Esophagus muscularis mucosa (tissue), 4 donors: ENCODE measurements at regions not wholly inside any gene's neighbourhood (a gene's known extent, or its start where the extent isn't known, plus 50 kb on each side); places are given as distances from the start of the nearest gene placed in this dataset.

Source experiments
- EP300 ChIP-seq: sonication (generic); formaldehyde crosslinking; IDR thresholded peaks from one replicate; pipeline ENCODE4 v1.6.1; 2017; ENCODE audit warnings: antibody characterized with exemption
- POLR2AphosphoS5 ChIP-seq, 2 donors: sonication (generic); formaldehyde crosslinking; IDR thresholded peaks; one replicate each; pipeline ENCODE4 v1.6.1; 2017; ENCODE audit warnings: antibody characterized with exemption in 2 of 2
- TF ChIP-seq, protein P1 (sequence below), 3 experiments: fragments of 200-600 bp in 2 of 3; fragments of 450-650 bp in 1 of 3; sonication (generic) in 2 of 3; IDR thresholded peaks; one replicate each; pipeline ENCODE4 v1.5.1; 2017 to 2019; ENCODE audit warnings: antibody characterized with exemption in 3 of 3, mild to moderate bottlenecking in 2 of 3, moderate library complexity in 1 of 3

- TF ChIP-seq, protein P1, sequence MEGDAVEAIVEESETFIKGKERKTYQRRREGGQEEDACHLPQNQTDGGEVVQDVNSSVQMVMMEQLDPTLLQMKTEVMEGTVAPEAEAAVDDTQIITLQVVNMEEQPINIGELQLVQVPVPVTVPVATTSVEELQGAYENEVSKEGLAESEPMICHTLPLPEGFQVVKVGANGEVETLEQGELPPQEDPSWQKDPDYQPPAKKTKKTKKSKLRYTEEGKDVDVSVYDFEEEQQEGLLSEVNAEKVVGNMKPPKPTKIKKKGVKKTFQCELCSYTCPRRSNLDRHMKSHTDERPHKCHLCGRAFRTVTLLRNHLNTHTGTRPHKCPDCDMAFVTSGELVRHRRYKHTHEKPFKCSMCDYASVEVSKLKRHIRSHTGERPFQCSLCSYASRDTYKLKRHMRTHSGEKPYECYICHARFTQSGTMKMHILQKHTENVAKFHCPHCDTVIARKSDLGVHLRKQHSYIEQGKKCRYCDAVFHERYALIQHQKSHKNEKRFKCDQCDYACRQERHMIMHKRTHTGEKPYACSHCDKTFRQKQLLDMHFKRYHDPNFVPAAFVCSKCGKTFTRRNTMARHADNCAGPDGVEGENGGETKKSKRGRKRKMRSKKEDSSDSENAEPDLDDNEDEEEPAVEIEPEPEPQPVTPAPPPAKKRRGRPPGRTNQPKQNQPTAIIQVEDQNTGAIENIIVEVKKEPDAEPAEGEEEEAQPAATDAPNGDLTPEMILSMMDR (IDR thresholded peaks at IDR 0.05) = no peak
- TF ChIP-seq EP300 = no peak
- no peak for TF ChIP-seq POLR2AphosphoS5 (IDR thresholded peaks at IDR 0.05)
These were observed 312.4 kb upstream of the PFKP start for GRCh38 chr10:2754943-2755342.
